GM19438 (cell line): ENCODE measurements at regions not wholly inside any gene's neighbourhood (a gene's known extent, or its start where the extent isn't known, plus 50 kb on each side); places are given as distances from the start of the nearest gene placed in this dataset.

ENCODE experiments used
- ATAC-seq: cut with Tn5 transposase; IDR thresholded peaks from one replicate; pipeline ENCODE4 v1.9.1; 2021; ENCODE audit warnings: low read depth; ENCODE audit not compliant: unreplicated experiment

GRCh38 chrX:79300856-79301255, 66.3 kb downstream of the ITM2A start:
- no peak for ATAC-seq

DNA sequence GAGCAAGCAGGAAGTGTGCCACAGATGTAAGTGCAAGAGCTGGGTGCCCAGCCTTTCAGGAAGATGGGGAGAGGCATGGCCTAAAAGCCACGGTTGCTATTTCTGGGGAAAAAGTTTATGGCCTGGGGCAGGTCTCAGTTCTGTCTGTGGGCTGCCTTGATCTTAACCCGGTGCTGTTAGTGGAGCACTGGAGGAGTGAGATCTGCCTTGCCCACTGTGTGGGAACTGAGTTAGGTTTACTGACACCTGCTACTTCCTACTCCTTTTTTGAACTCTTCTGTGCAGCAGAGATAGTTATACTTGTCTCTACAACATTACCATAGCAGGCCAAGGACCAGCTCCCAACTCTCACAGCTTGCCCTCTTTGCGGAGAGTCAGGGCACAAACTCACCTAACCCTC, 76.5 kb downstream of the ITM2A start:
- ATAC-seq = no peak

DNA sequence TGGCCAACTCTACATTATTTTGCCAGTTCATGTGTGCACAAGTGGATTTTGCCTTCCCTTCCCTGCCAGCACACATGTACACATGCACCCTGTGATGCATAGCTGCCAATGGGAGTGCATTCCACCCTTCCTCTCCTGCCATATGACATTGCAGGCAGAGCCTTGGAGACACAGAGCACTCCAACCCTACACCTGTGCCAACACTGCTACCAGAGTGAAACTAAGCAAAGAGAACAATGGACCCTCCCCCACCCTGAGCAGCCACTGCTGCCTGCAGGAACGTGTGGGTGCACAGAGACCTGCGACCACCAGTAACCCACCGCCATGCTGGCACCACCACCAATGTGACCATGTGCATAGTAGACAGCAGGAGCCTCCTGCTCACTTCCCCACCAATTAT, 78.4 kb downstream of the ITM2A start:
- no peak for ATAC-seq

- no peak for ATAC-seq
Measured at GRCh38 chrX:79287724-79288123, 79.4 kb downstream of the ITM2A start.

DNA sequence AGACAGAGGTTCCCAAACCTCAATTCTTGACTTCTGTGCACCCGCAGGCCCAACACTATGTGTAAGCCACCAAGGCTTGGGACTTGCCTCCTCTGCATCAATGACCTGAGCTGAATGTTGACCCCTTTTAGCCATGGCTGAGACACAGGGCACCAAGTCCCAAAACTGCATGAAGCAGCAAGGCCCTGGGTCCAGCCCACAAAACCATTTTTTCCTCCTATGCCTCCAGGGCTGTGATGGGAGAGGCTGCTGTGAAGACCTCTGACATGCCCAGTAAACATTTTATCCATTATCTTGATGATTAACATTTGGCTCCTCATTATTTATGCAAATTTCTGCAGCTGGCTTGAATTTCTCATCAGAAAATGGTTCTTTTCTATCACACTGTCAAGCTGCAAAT, 85.4 kb downstream of the ITM2A start:
- ATAC-seq = no peak

DNA sequence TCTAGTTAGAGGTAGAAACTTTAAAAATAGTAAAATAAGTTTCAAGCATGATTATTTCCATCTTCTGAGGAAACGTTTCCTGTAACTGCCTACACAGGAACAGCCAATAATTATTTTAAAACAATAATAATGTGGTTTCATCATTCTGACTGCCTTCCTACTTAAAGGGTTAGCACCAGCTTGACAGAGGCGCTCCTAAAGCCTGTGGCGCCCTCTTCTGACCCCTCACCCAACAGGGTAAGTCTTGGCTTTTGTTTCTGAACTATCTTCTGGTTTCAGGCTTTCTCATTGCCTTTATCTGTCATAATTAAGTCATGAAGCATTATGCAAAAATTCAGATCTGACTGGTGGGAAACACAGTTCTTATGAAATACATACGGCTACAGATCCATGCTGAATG, 96.7 kb downstream of the ITM2A start:
- ATAC-seq = peak; percentile 96

DNA sequence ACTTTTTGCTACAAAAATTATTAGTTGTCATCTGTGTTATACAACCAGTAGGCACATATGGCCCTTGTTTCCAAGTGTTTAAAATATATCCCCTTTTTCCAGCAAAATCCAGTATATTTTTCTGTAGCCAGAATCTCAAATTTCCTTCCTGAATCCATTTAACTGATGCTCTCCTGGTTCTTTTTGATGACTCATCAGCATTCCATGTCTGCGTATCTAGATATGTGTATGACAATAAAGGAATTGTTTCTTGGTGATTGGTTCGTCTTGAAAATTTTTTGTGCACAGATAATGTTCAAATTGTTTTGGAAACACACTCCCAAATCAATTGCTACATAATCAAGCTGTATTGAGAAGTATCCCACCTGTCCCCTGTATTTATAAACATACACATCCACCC, 98.3 kb downstream of the ITM2A start:
- no peak for ATAC-seq

DNA sequence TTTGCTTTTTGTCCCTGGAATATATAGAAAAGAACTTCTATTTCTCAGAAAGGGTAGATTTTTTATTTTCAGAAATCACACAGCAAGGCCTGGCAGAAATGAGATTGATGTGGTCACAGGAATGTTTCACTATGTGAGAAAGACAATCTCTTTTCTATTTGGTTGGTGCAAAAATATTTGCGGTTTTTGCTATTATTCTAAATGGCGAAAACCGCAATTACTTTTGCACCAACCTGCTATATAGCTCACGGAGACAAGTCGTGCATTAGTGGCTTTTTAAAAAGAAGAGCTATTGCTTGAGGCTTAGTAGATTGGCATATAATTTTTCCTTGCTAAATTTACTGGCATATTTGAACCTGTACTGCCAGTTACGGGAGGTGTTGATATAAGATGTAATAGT, 100.4 kb downstream of the ITM2A start:
- no peak for ATAC-seq

DNA sequence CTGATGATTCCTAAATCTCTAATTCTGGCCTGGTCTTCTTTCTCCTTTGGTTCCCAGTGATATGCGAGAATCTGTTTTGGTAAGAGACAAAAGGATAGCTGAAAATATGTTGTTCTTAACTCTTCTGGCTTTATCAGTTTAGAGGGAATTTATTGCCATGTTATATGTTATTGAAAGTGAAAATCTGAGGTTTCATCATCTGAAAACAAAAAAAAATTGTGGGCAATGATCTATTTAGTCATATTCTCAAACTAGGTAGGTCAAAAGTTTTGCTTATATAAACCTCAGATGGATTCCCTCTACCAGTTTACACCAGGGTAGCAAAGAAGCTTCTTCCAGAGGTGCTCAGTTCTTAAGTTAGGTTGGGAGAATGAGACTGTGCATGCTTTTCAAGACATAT, 103.6 kb downstream of the ITM2A start:
- ATAC-seq = no peak

DNA sequence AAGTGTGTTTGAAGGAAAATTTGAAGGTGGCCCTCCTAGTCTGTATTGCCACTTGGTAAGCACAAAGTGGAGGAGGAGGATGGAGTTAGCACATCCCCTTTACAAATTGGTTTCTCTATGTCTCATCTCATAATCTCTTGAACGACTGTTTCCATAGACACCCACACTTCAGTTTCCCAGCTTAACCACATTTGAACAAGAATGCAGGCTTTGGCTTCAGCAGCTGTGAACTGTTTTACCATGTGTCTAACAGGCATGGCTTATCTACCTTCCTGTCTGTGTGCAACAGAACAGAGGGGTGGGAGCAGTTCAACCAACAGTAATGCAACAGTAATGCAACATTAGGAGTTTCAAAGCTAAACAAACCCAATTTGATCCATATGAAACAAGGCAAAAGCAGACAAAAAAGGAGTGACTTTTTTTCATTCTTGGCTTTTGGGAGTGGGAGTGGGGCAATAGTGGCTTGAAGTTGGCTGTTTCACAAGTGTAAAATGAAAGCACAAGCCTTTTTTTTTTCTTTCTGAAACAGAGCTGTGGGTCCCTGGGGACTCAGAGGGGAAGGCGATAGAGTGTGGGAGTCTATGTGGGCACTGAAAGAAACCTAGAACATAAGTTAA, 108.0 kb downstream of the ITM2A start:
- ATAC-seq = peak; percentile 89

DNA sequence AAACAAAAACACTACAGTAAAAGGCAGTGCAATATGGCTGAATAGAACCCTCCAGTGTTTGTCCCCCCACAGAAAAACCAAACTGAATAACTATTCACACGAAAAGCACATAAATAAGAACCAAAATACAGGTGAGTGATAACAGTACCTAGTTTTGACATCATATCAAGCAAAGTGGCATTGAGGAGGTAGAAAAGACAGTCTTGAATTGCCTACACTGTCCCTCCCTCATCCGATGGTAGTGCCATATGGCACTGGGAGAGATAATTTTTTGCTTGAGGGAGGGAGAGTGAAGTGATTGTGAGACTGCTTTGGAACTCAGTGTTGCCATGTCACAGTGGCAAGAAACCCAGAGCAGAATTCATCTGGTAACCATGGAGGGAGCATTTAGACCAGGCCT, 99.2 kb downstream of the GPR174 start:
- no peak for ATAC-seq

DNA sequence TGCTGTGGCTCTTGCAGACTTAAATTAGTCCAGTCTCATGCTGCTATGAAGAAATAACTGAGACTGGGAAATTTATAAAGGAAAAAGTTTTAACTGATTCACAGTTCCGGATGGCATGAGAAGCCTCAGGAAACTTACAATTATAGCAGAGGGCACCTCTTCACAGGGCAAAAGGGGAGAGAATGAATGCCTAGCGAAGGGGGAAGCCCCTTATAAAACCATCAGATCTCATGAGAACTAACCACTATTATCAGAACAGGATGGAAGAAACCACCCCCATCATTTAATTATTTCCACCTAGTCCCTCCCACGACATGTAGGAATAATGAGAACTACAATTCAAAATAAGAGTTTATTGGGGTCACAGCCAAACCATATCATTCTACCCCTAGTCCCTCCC, 91.4 kb downstream of the GPR174 start:
- ATAC-seq = no peak

- no peak for ATAC-seq
Measured at GRCh38 chrX:79231662-79232061, 87.2 kb downstream of the GPR174 start.
